ENCODE measurements at regions not wholly inside any gene's neighbourhood (a gene's known extent, or its start where the extent isn't known, plus 50 kb on each side); places are given as distances from the start of the nearest gene placed in this dataset.

DNA sequence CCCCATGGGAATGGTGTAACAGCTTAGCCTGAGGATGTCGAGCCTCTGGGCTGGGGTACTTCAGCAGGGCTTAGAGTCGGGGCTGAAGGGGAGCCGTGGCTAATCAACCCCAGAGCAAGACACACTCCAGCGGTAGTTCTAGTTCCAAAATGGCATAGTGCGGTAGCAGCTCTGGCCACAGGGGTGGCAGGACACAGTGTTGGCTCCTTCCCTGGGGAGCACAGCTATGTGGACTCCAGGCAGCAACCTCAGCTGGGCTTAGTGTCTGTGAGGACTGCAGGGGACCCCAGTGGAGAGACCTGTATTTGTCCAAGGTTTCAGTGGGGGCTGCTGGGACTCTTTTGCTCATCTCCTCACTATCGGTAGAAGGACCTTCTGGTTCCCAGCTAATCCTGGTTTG is 70.8 kb upstream of the PCDH20 start:
- no peak overlapping the region for H3K4me3 ChIP-seq (ENCODE audit: low read depth, low read length)
- TF ChIP-seq, protein P1, sequence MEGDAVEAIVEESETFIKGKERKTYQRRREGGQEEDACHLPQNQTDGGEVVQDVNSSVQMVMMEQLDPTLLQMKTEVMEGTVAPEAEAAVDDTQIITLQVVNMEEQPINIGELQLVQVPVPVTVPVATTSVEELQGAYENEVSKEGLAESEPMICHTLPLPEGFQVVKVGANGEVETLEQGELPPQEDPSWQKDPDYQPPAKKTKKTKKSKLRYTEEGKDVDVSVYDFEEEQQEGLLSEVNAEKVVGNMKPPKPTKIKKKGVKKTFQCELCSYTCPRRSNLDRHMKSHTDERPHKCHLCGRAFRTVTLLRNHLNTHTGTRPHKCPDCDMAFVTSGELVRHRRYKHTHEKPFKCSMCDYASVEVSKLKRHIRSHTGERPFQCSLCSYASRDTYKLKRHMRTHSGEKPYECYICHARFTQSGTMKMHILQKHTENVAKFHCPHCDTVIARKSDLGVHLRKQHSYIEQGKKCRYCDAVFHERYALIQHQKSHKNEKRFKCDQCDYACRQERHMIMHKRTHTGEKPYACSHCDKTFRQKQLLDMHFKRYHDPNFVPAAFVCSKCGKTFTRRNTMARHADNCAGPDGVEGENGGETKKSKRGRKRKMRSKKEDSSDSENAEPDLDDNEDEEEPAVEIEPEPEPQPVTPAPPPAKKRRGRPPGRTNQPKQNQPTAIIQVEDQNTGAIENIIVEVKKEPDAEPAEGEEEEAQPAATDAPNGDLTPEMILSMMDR (IDR thresholded peaks at IDR 0.05; ENCODE audit: insufficient read depth, low read length, missing control alignments), result no peak
- ChIA-PET CTCF (no interaction called here), POLR2A (no interaction called here)
- DNase-seq (ENCODE audit: low read depth, low spot score), result no peak

DNA sequence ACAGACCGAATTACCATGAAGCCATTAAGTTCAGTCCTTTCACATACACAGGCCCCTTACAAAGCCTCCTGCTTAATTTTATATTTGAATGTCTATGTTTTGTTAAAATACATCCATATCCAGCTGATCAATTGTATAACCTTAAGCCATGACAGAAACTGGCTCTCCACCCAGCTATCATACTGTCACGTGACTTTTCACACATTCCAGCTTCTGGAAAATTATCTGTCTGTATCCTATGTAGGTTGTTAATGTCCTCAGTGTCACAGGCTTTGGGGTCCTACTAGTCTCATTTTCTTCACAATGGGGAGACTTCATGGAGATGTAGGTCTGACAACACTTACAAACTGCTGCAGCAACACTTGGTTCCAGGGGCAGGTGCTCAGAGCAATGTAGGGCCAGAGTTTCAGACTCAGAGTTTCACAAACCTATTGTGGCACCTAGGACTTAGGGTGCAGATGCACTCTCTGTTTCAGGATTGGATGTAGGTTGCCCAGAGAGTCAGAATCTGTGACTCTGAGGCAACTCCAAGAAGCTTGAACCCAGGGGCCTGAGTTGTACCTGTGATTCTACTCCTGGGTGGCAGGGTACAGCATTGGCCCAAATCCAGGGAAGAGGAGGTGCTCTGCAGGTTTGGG is 69.6 kb upstream of the PCDH20 start:
- ChIA-PET CTCF (no interaction called here), POLR2A (no interaction called here)
- no peak for DNase-seq (ENCODE audit: low read depth, low spot score)
- TF ChIP-seq, protein P1 (IDR thresholded peaks at IDR 0.05; ENCODE audit: insufficient read depth, low read length, missing control alignments), result no peak
- H3K4me3 ChIP-seq (ENCODE audit: low read depth, low read length), result no peak overlapping the region

DNA sequence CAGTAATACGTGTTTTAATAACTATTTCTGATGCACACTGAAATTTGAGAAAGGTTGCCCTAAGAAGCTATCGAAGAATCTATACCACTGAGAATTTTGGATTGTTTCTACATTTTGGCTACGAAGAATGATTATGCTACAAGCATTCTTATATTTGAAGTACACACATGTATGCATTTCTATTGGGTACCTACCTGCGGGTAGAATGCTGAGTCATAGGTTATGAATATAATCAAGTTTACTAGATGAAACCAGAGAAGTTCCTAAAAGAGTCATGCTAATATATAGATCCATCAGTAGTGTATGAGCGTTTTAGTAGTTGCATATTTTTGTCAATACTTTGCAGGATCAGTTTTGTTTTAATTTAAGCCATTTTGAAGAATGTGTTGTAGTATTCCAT is 62.0 kb upstream of the PCDH20 start:
- H3K4me3 ChIP-seq (ENCODE audit: low read depth, low read length), result no peak overlapping the region
- TF ChIP-seq, protein P1 (IDR thresholded peaks at IDR 0.05; ENCODE audit: insufficient read depth, low read length, missing control alignments), result no peak
- ChIA-PET CTCF (no interaction called here), POLR2A (no interaction called here)
- no peak for DNase-seq (ENCODE audit: low read depth, low spot score)

DNA sequence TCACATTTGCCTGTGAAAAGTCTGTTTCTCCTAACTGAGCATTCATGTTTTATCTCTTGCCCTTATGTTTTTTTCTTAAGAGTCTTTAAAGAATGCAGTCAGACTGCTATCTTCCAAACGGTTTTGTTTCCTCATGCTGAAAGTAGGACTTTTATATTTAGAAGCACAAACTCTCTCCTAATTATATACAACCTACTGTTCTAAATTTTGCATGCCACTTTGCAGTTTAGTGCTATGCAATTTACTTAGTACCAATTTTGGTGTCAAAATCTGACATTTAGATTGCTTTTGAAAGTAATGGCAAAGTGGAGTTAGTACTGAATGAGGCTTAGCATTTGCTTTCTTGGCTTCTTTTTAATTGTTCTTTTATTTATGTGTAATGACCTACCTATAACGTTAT is 55.1 kb upstream of the PCDH20 start:
- ChIA-PET POLR2A (no interaction called here), CTCF (no interaction called here)
- DNase-seq (ENCODE audit: low read depth, low spot score), result no peak
- no peak overlapping the region for H3K4me3 ChIP-seq (ENCODE audit: low read depth, low read length)
- TF ChIP-seq, protein P1 (IDR thresholded peaks at IDR 0.05; ENCODE audit: insufficient read depth, low read length, missing control alignments), result no peak

DNA sequence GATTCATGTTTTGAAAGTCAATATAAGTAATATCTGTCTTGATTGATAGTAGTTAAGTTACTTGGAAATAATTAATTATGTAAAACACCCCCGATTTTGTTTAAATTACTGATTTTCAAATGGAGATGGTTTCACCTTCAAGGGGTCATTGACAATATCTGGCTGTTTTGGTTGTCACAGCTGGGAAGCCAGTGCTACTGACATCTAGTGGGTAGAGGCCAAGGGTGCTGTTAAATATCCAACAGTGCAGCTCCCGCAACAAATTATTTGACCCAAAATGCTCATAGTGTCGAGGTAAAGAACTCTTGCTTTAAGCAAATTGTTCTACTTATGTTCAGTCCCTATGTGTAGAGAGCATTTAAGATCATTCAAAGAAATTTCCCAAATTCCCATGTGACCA is 50.6 kb upstream of the PCDH20 start:
- TF ChIP-seq, protein P1 (IDR thresholded peaks at IDR 0.05; ENCODE audit: insufficient read depth, low read length, missing control alignments), result no peak
- no peak overlapping the region for H3K4me3 ChIP-seq (ENCODE audit: low read depth, low read length)
- POLR2A ChIA-PET, result no interaction called here
- CTCF ChIA-PET, result no interaction called here
- DNase-seq (ENCODE audit: low read depth, low spot score), result no peak
